ENCODE measurements at regions not wholly inside any gene's neighbourhood (a gene's known extent, or its start where the extent isn't known, plus 50 kb on each side); places are given as distances from the start of the nearest gene placed in this dataset.

DNA sequence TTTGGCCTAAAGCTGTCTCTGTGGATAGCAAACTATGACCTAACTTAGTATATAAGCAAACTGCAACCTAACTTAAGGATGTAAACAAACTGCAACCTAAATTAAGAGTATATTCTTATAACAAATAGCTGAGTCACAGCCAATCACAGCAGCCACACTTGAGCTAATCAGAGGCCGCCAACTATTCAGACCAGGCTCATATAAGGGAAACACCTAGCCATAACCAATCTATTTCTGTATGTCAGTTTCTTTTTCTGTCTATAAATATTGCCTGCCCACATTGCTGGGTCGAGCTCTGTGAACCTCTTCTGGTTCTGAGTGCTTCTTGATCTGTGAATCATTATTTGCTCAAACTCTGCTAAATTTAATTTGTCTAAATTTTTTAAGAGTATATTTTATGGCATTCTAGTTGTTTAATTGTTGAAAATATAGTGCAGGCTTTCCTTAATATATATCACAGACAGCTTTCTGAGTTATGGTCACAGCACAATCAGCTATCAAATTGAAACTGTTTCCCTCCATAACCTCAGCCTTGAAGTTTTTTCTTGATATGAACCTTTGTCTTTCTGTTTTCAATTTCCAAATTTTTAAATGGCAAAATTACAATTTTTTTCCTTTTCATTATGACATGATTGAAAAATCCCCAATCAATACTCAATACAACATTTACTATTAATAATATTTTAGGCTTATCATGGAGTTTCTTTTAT lies 327.1 kb upstream of the NUDT12 start:
- H3K27me3 ChIP-seq (replicated peaks; ENCODE audit: insufficient read depth, low read depth, low read length, poor library complexity), result no peaks in the 10 kb centered on the region
- intact Hi-C loops (cut with micrococcal nuclease; ENCODE audit: unreplicated experiment), result no loop called here
- no peak for DNase-seq (ENCODE audit: low spot score)
- POLR2A ChIA-PET (ENCODE audit: low non-redundant PET), result no interaction called here
- no TSS peak for BruUV-seq (replicated peaks)
- no peak overlapping the region for H3K27ac ChIP-seq (ENCODE audit: low read depth, low read length, poor library complexity, severe bottlenecking)
- TF ChIP-seq, protein P1, sequence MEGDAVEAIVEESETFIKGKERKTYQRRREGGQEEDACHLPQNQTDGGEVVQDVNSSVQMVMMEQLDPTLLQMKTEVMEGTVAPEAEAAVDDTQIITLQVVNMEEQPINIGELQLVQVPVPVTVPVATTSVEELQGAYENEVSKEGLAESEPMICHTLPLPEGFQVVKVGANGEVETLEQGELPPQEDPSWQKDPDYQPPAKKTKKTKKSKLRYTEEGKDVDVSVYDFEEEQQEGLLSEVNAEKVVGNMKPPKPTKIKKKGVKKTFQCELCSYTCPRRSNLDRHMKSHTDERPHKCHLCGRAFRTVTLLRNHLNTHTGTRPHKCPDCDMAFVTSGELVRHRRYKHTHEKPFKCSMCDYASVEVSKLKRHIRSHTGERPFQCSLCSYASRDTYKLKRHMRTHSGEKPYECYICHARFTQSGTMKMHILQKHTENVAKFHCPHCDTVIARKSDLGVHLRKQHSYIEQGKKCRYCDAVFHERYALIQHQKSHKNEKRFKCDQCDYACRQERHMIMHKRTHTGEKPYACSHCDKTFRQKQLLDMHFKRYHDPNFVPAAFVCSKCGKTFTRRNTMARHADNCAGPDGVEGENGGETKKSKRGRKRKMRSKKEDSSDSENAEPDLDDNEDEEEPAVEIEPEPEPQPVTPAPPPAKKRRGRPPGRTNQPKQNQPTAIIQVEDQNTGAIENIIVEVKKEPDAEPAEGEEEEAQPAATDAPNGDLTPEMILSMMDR (conservative IDR thresholded peaks at IDR 0.05; ENCODE audit: low read depth, low read length), result no peak
- TF ChIP-seq EZH2 (IDR thresholded peaks at IDR 0.05; ENCODE audit: borderline replicate concordance, low read depth, low read length, poor library complexity, severe bottlenecking), result no peak
- H3K9me3 ChIP-seq (ENCODE audit: low read depth, low read length, poor library complexity, severe bottlenecking), result no peaks in the 10 kb centered on the region
- H3K4me1 ChIP-seq (ENCODE audit: insufficient read depth, low read length, poor library complexity, severe bottlenecking), result no peaks in the 10 kb centered on the region
- no peaks in the 10 kb centered on the region for H3K36me3 ChIP-seq (ENCODE audit: insufficient read depth, low read length, poor library complexity, severe bottlenecking)
- CTCF ChIA-PET, result no interaction called here
- no peak overlapping the region for H3K4me3 ChIP-seq (ENCODE audit: low read depth, low read length, poor library complexity, severe bottlenecking)

DNA sequence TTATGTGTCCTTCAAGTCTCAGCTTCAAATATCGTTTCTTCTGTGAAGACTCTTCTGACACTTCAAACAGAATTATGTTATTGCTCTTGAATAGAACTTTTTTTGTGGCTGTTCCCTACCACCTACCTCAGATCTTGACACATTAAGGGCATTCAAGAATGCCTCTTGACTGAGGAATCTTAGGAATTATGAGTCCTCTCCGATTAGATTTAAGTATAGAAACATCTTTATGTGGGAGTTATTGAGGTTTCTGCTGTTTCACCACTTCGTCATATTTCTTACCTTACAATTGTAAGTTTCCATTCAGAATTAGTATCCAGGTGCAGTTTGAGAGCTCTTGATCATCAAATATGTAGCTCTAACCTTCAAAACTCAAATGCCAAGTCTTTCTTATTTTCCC lies 324.2 kb upstream of the NUDT12 start:
- Histone ChIP-seq H3K4me3 (ENCODE audit: low read depth, low read length, poor library complexity, severe bottlenecking) (no peak overlapping the region), H3K9me3 (ENCODE audit: low read depth, low read length, poor library complexity, severe bottlenecking) (no peaks in the 10 kb centered on the region), H3K4me1 (ENCODE audit: insufficient read depth, low read length, poor library complexity, severe bottlenecking) (no peaks in the 10 kb centered on the region), H3K27me3 (replicated peaks; ENCODE audit: insufficient read depth, low read depth, low read length, poor library complexity) (no peaks in the 10 kb centered on the region), H3K27ac (ENCODE audit: low read depth, low read length, poor library complexity, severe bottlenecking) (no peak overlapping the region), H3K36me3 (ENCODE audit: insufficient read depth, low read length, poor library complexity, severe bottlenecking) (no peaks in the 10 kb centered on the region)
- POLR2A ChIA-PET (ENCODE audit: low non-redundant PET), result no interaction called here
- CTCF ChIA-PET, result no interaction called here
- no peak for DNase-seq (ENCODE audit: low spot score)
- BruUV-seq (replicated peaks), result no TSS peak
- intact Hi-C loops (cut with micrococcal nuclease; ENCODE audit: unreplicated experiment), result no loop called here
- TF ChIP-seq, protein P1 (conservative IDR thresholded peaks at IDR 0.05; ENCODE audit: low read depth, low read length), result no peak
- no peak for TF ChIP-seq EZH2 (IDR thresholded peaks at IDR 0.05; ENCODE audit: borderline replicate concordance, low read depth, low read length, poor library complexity, severe bottlenecking)

DNA sequence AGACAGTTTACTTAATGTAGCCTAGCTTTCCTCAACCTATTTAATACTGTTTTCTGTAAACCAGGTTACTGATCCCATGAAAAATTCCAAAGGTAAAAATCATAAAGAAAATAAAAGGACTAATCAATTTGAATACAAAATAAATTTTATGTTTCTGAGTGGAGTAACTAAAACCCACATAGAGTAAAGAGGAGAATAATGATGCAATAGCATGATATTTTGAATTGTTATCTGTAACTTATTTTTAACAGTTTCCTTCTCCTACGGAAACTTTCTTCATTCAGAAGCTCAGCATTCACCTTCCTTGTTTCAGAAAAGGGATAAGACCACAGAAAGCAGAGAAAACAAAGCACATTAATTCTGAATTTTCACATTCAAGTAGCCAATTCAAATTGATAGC lies 320.6 kb upstream of the NUDT12 start:
- POLR2A ChIA-PET (ENCODE audit: low non-redundant PET), result no interaction called here
- CTCF ChIA-PET, result no interaction called here
- Histone ChIP-seq H3K27ac (ENCODE audit: low read depth, low read length, poor library complexity, severe bottlenecking) (no peak overlapping the region), H3K4me3 (ENCODE audit: low read depth, low read length, poor library complexity, severe bottlenecking) (no peak overlapping the region), H3K4me1 (ENCODE audit: insufficient read depth, low read length, poor library complexity, severe bottlenecking) (no peaks in the 10 kb centered on the region), H3K36me3 (ENCODE audit: insufficient read depth, low read length, poor library complexity, severe bottlenecking) (no peaks in the 10 kb centered on the region), H3K9me3 (ENCODE audit: low read depth, low read length, poor library complexity, severe bottlenecking) (no peaks in the 10 kb centered on the region), H3K27me3 (replicated peaks; ENCODE audit: insufficient read depth, low read depth, low read length, poor library complexity) (no peaks in the 10 kb centered on the region)
- DNase-seq (ENCODE audit: low spot score), result no peak
- intact Hi-C loops (cut with micrococcal nuclease; ENCODE audit: unreplicated experiment), result no loop called here
- BruUV-seq (replicated peaks), result no TSS peak
- TF ChIP-seq EZH2 (IDR thresholded peaks at IDR 0.05; ENCODE audit: borderline replicate concordance, low read depth, low read length, poor library complexity, severe bottlenecking), result no peak
- TF ChIP-seq, protein P1 (conservative IDR thresholded peaks at IDR 0.05; ENCODE audit: low read depth, low read length), result no peak

All from A673 (cell line).